OCI-LY7 (cell line): ENCODE measurements at regions not wholly inside any gene's neighbourhood (a gene's known extent, or its start where the extent isn't known, plus 50 kb on each side); places are given as distances from the start of the nearest gene placed in this dataset.

Experiments
- EZH2phosphoT487 ChIP-seq: fragments of 200-600 bp; sonication (generic); IDR thresholded peaks from 2 replicates; pipeline ENCODE4 v1.6.1; 2018; ENCODE audit warnings: low read depth, borderline replicate concordance, mild to moderate bottlenecking, mixed run types, antibody characterized with exemption, low read length, moderate library complexity, mixed read lengths
- TF ChIP-seq, protein P1 (sequence below): fragments of 200-600 bp; sonication (generic); conservative IDR thresholded peaks from 2 replicates; pipeline ENCODE4 v1.5.1; 2014; ENCODE audit warnings: mild to moderate bottlenecking, antibody characterized with exemption, low read length, moderate library complexity, mixed read lengths

DNA sequence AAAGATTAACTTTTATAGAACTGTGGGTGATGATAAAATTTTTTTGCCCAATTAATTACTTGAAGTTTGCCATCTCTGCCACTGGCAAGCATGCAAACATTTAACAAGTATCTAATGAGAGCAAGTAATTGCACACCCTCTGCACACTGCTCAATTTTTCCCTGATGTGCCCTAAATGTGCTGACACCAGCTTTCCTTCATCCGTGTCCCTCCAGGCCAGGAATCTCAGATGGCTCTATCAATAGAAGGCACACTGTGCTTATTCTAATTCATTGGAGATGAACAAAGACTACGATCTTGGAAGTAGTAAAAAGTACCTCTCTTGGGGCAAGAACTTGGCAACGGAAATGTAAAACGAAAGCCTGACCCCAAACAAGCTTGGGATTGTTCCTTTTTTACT lies 212.1 kb downstream of the GPR37 start:
- TF ChIP-seq, protein P1, sequence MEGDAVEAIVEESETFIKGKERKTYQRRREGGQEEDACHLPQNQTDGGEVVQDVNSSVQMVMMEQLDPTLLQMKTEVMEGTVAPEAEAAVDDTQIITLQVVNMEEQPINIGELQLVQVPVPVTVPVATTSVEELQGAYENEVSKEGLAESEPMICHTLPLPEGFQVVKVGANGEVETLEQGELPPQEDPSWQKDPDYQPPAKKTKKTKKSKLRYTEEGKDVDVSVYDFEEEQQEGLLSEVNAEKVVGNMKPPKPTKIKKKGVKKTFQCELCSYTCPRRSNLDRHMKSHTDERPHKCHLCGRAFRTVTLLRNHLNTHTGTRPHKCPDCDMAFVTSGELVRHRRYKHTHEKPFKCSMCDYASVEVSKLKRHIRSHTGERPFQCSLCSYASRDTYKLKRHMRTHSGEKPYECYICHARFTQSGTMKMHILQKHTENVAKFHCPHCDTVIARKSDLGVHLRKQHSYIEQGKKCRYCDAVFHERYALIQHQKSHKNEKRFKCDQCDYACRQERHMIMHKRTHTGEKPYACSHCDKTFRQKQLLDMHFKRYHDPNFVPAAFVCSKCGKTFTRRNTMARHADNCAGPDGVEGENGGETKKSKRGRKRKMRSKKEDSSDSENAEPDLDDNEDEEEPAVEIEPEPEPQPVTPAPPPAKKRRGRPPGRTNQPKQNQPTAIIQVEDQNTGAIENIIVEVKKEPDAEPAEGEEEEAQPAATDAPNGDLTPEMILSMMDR: no peak
- TF ChIP-seq EZH2phosphoT487: no peak
